Memory B cell (primary cell): ENCODE measurements at regions not wholly inside any gene's neighbourhood (a gene's known extent, or its start where the extent isn't known, plus 50 kb on each side); places are given as distances from the start of the nearest gene placed in this dataset.
A peak's percentile ranks its signal among the peaks of the same experiment; 100 is the strongest.

ENCODE experiments used
- ATAC-seq: fragments of 150-1000 bp; cut with Tn5 transposase; 2 replicates; pipeline ENCODE4 v1.10.0; 2021; ENCODE audit warnings: low read depth, mild to moderate bottlenecking, moderate library complexity
- DNase-seq, 2 donors: peaks; one replicate each; pipeline ENCODE4 v3.0.0; 2022; ENCODE audit warnings: low spot score in 2 of 2
- H3K27ac Mint-ChIP-seq: one replicate; pipeline ENCODE4 v1.8.0; 2022; ENCODE audit warnings: mild to moderate bottlenecking, moderate library complexity, mixed read lengths
- H3K27me3 Mint-ChIP-seq: one replicate; pipeline ENCODE4 v1.8.0; 2022; ENCODE audit warnings: mixed read lengths
- H3K36me3 Mint-ChIP-seq: one replicate; pipeline ENCODE4 v1.8.0; 2022; ENCODE audit warnings: mild to moderate bottlenecking, mixed read lengths
- H3K4me1 Mint-ChIP-seq: one replicate; pipeline ENCODE4 v1.8.0; 2022; ENCODE audit warnings: mixed read lengths
- H3K4me3 Mint-ChIP-seq: one replicate; pipeline ENCODE4 v1.8.0; 2022; ENCODE audit warnings: mild to moderate bottlenecking, moderate library complexity, mixed read lengths
- H3K9me3 Mint-ChIP-seq: one replicate; pipeline ENCODE4 v1.8.0; 2022; ENCODE audit warnings: mixed read lengths

DNA sequence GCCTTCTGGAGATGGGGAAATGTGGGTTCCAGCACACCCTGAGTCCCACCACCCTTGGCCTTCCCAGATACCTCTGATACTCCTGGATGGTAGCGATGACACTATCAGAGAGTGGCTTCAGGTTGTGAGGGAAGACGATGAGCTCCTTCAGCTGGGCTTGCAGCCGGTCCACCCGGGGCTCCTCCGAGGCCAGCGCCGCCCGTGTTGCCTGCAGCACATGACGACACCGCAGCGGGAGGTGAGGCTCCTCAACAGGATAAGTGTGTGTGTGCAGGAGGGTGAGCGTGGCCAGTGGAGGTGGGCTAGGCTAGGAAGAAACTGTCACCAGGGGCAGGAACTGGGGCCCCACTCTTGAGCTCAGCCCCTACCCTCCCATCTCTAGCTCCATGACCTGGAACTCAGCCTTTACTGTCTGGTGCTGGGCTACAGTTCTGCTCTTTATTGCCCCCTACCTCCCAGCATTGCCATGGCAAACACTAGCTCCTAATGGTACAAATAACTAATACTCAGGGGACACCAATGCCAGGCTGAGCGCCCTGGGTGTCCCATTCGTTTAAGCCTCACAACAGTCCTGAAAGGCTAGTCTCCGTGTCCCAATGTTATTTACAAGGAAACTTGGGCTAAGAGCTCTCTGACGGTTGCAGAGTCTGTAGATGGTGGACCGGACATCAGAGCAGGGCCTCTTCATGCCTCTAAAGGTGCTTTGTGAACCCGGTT, 64.1 kb downstream of the SYNE3 start:
- ATAC-seq (no peak), DNase-seq (no peak)
- H3K27me3 Mint-ChIP-seq, result no peaks in the 10 kb centered on the region
- H3K4me3 Mint-ChIP-seq, result no peak overlapping the region
- H3K9me3 Mint-ChIP-seq, result no peaks in the 10 kb centered on the region
- no peak overlapping the region for H3K27ac Mint-ChIP-seq
- peaks cover 23% of the 10 kb centered on the region for H3K36me3 Mint-ChIP-seq
- H3K4me1 Mint-ChIP-seq, result peaks cover under 1% of the 10 kb centered on the region

DNA sequence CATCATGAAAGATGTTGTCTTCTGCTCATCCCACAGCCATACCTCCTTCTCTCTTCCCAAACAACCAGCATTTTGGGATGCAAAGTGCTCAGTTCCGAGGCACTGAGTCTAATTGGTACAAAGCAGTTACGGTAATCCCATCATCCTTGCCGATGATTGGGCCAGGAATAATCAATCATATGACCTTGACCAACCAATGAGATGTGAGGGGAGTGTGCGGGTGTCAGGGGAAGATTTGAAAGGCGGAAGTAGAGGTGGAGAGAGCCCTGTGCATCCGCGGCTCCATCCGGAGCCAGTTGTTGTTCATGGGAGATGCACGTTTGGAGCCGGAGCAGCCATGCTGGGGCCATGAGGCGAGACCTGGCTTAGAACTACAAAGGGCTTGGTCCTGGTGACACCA, 67.3 kb downstream of the SYNE3 start:
- H3K9me3 Mint-ChIP-seq, result no peaks in the 10 kb centered on the region
- H3K4me1 Mint-ChIP-seq, result no peaks in the 10 kb centered on the region
- DNase-seq (no peak), ATAC-seq (no peak)
- H3K4me3 Mint-ChIP-seq, result no peak overlapping the region
- H3K36me3 Mint-ChIP-seq, result peaks cover 19% of the 10 kb centered on the region
- no peak overlapping the region for H3K27ac Mint-ChIP-seq
- no peaks in the 10 kb centered on the region for H3K27me3 Mint-ChIP-seq

GRCh38 chr14:95446470-95446869, 70.0 kb downstream of the SYNE3 start:
- ATAC-seq (no peak), DNase-seq (no peak)
- Mint-ChIP-seq H3K4me3 (no peak overlapping the region), H3K4me1 (peaks cover 3% of the 10 kb centered on the region), H3K36me3 (peaks cover 10% of the 10 kb centered on the region), H3K27ac (peak overlapping the region; percentile 62), H3K27me3 (no peaks in the 10 kb centered on the region), H3K9me3 (no peaks in the 10 kb centered on the region)

DNA sequence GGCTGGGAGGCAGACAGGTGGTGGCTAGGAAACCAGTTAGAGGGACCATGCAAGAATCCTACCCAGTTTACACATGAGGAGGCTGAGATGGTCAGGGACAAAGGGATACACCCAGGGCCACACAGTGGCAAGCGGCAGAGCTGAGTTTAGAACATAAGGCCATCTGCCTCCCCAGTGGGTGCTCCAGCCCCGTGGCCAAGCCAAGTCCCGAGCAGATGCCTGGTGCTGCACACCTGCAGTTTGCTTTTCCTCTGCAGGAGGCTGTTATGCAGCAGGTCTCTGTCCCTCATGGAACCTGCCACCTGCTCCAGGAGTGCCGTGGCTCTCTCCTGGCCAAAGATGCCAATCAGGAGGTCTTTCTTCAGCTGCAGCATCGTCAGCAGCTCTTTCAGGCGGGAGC, 70.8 kb downstream of the SYNE3 start:
- Mint-ChIP-seq H3K27ac (no peak overlapping the region), H3K27me3 (no peaks in the 10 kb centered on the region), H3K4me3 (no peak overlapping the region), H3K36me3 (peaks cover 9% of the 10 kb centered on the region), H3K4me1 (peaks cover 3% of the 10 kb centered on the region), H3K9me3 (no peaks in the 10 kb centered on the region)
- ATAC-seq, result no peak
- no peak for DNase-seq

DNA sequence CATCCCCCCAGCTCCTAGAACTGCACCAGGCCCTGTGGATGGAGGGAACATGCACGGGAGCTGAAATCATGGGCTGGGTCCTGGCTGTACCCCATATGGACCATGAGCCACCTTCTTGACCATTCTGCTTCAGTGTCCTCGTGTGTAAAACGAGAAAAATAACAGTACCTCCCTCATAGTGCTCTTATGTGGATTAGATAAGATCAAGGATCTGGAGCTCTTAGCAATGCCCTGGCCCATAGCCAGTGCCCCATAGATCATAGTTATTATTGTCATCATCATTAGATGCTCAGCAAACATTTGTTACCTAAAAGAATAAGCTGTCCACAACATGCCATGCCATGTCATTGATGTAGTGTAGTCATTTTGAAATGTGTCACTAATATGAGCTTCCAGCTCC, 71.3 kb downstream of the SYNE3 start:
- peaks cover 3% of the 10 kb centered on the region for H3K4me1 Mint-ChIP-seq
- peaks cover 9% of the 10 kb centered on the region for H3K36me3 Mint-ChIP-seq
- no peak for DNase-seq
- no peaks in the 10 kb centered on the region for H3K9me3 Mint-ChIP-seq
- H3K27me3 Mint-ChIP-seq, result no peaks in the 10 kb centered on the region
- no peak for ATAC-seq
- H3K27ac Mint-ChIP-seq, result peak overlapping the region; percentile 42
- H3K4me3 Mint-ChIP-seq, result no peak overlapping the region

GRCh38 chr14:95444132-95445129, 72.0 kb downstream of the SYNE3 start:
- no peaks in the 10 kb centered on the region for H3K27me3 Mint-ChIP-seq
- H3K4me1 Mint-ChIP-seq, result peaks cover 3% of the 10 kb centered on the region
- H3K9me3 Mint-ChIP-seq, result no peaks in the 10 kb centered on the region
- H3K36me3 Mint-ChIP-seq, result peaks cover 9% of the 10 kb centered on the region
- H3K4me3 Mint-ChIP-seq, result no peak overlapping the region
- peak overlapping the region; percentile 50 for H3K27ac Mint-ChIP-seq
- DNase-seq, result no peak
- ATAC-seq, result no peak

- no peak overlapping the region for H3K4me3 Mint-ChIP-seq
- H3K36me3 Mint-ChIP-seq, result peaks cover 6% of the 10 kb centered on the region
- H3K27me3 Mint-ChIP-seq, result no peaks in the 10 kb centered on the region
- no peak overlapping the region for H3K27ac Mint-ChIP-seq
- peak; percentile 65 to 71 for DNase-seq
- peak; percentile 95 for ATAC-seq
- no peaks in the 10 kb centered on the region for H3K9me3 Mint-ChIP-seq
- peaks cover 7% of the 10 kb centered on the region for H3K4me1 Mint-ChIP-seq
Measured at GRCh38 chr14:95442633-95443021, 73.8 kb downstream of the SYNE3 start.

DNA sequence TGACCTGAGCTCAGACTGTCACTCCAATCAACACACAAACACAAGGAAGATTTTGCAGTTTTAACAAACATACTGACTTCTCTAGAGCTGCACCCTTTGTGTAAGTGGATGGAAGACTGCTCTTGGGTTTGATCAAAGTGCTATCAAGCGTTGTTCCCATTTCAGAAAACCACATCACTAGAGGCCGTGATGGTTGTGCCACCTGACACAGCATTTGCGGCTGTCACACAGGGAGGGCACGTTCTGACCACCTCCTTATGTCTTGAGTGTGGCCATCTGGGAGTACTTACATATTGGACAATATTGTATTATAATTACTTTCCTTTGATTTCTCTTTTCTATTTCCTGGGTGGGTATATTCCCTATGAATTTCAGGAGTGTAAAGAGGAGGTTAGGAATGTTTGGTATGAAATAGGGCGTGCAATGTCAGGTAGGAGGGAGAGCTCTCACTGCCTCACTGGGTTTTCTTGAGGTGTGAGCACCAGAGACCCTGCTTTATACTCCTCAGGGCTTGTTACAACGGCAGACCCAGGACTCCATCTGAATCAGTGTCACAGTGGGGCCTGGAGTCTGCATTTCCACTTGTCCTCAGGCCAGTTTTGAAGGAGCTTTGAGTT, 74.3 kb downstream of the SYNE3 start:
- no peaks in the 10 kb centered on the region for H3K9me3 Mint-ChIP-seq
- H3K27me3 Mint-ChIP-seq, result no peaks in the 10 kb centered on the region
- H3K4me3 Mint-ChIP-seq, result no peak overlapping the region
- H3K4me1 Mint-ChIP-seq, result peaks cover 10% of the 10 kb centered on the region
- no peak overlapping the region for H3K27ac Mint-ChIP-seq
- peaks cover 10% of the 10 kb centered on the region for H3K36me3 Mint-ChIP-seq
- ATAC-seq (no peak), DNase-seq (no peak)

DNA sequence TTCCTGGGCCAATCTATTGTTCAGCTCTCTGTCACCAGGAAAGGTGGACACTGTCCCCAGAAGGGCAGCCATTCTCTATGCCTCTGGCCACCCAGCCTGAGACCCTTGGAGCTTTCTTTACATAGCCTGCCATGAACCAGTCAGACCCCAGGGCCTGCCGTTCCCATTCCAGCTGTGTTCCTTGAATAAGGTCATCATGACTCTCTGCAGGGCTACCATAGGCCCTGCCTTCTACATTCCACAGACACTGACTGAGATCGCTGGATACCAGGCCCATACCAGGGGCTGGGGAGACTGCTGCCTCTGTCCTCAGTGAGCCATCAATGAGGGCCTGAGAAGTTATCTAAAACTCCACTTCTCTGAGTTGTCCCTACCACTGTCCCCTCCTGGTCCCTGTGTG, 75.5 kb downstream of the SYNE3 start:
- no peak for DNase-seq
- Mint-ChIP-seq H3K36me3 (peaks cover 15% of the 10 kb centered on the region), H3K9me3 (no peaks in the 10 kb centered on the region), H3K4me1 (peaks cover 10% of the 10 kb centered on the region), H3K27me3 (no peaks in the 10 kb centered on the region), H3K27ac (no peak overlapping the region), H3K4me3 (no peak overlapping the region)
- ATAC-seq, result no peak

GRCh38 chr14:95440496-95440895, 76.0 kb downstream of the SYNE3 start:
- no peaks in the 10 kb centered on the region for H3K27me3 Mint-ChIP-seq
- no peaks in the 10 kb centered on the region for H3K9me3 Mint-ChIP-seq
- H3K4me3 Mint-ChIP-seq, result no peak overlapping the region
- ATAC-seq (no peak), DNase-seq (no peak)
- H3K27ac Mint-ChIP-seq, result no peak overlapping the region
- peaks cover 10% of the 10 kb centered on the region for H3K4me1 Mint-ChIP-seq
- H3K36me3 Mint-ChIP-seq, result peaks cover 19% of the 10 kb centered on the region

DNA sequence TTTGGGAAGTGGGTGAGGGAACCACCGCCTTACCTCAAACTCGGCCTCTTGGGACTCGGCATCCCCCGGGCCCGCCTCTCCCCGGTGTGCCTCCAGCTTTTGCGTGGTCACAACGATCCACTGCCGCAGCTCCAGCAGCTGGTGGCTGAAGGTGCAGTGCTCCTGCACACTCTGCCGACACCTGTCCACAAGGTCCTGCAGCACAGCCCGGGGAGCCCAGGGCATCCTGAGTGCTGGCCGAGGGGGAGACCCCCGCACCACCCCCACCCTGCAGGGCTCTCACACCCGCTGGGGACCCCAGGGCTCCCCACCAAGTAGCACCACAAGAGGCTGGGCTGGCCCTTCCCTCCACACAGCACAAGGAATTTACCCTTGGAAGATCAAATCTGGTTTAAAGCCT, 76.6 kb downstream of the SYNE3 start:
- H3K9me3 Mint-ChIP-seq, result peaks cover 3% of the 10 kb centered on the region
- peaks cover 10% of the 10 kb centered on the region for H3K4me1 Mint-ChIP-seq
- ATAC-seq, result no peak
- peaks cover 21% of the 10 kb centered on the region for H3K36me3 Mint-ChIP-seq
- H3K27me3 Mint-ChIP-seq, result no peaks in the 10 kb centered on the region
- no peak for DNase-seq
- H3K27ac Mint-ChIP-seq, result no peak overlapping the region
- H3K4me3 Mint-ChIP-seq, result no peak overlapping the region

DNA sequence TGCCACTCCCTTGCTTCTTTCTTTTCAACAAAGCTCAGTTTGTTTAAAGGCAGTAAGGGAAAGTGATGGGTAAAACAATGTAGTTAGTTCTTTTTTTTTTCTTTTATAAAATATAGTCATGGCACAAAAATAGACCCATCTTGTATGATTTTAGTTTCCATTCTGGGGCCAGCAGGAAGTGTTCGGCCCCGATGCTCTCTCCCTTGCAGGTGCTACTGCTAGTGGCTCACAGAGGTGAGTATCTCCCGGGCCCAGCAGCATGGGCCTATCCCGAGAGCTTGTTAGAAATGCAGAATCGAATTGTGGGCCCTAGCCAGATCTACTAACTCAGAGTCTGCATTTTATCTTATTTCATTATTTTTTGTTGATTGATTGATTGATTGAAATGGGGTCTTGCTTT, 78.7 kb downstream of the SYNE3 start:
- Mint-ChIP-seq H3K36me3 (peaks cover 28% of the 10 kb centered on the region), H3K4me1 (peaks cover 8% of the 10 kb centered on the region), H3K9me3 (peaks cover 3% of the 10 kb centered on the region), H3K27ac (no peak overlapping the region), H3K4me3 (no peak overlapping the region), H3K27me3 (no peaks in the 10 kb centered on the region)
- ATAC-seq, result no peak
- DNase-seq, result no peak

- DNase-seq (no peak), ATAC-seq (no peak)
- Mint-ChIP-seq H3K27me3 (no peaks in the 10 kb centered on the region), H3K4me3 (no peak overlapping the region), H3K9me3 (peaks cover 3% of the 10 kb centered on the region), H3K27ac (no peak overlapping the region), H3K36me3 (peaks cover 31% of the 10 kb centered on the region), H3K4me1 (peaks cover 7% of the 10 kb centered on the region)
Measured at GRCh38 chr14:95436354-95436753, 80.1 kb downstream of the SYNE3 start.

DNA sequence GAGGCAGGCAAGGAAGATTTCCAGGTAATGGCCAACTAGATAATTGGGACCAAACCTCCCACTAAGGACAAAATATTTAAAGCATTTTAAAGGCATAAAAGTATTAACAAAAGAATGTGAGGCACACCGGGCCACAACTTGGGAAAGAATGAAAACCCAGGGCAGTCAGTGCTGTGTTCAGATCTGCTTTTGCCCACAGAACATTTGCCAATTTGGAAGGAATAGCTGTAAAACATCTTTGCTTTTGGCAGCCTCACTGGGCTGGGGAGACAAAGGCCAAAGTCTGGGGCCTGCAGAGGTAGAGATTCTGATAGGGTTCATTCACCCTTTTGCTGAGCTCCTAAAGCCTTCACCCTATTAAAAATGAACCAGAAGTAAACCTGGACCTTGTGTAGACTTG, 82.3 kb downstream of the SYNE3 start:
- Mint-ChIP-seq H3K36me3 (peaks cover 36% of the 10 kb centered on the region), H3K4me1 (peaks cover 7% of the 10 kb centered on the region)
- DNase-seq, result no peak

More for the DNA sequence above, 82.3 kb downstream of the SYNE3 start:
- H3K27me3 Mint-ChIP-seq, result no peaks in the 10 kb centered on the region
- H3K27ac Mint-ChIP-seq, result no peak overlapping the region
- peaks cover 3% of the 10 kb centered on the region for H3K9me3 Mint-ChIP-seq
- ATAC-seq, result no peak
- H3K4me3 Mint-ChIP-seq, result no peak overlapping the region
